GM21423 (cell line): ENCODE measurements at regions not wholly inside any gene's neighbourhood (a gene's known extent, or its start where the extent isn't known, plus 50 kb on each side); places are given as distances from the start of the nearest gene placed in this dataset.

ENCODE experiments used
- ATAC-seq: cut with Tn5 transposase; IDR thresholded peaks from one replicate; pipeline ENCODE4 v1.9.1; 2021; ENCODE audit warnings: mild to moderate bottlenecking, moderate library complexity; ENCODE audit not compliant: unreplicated experiment

DNA sequence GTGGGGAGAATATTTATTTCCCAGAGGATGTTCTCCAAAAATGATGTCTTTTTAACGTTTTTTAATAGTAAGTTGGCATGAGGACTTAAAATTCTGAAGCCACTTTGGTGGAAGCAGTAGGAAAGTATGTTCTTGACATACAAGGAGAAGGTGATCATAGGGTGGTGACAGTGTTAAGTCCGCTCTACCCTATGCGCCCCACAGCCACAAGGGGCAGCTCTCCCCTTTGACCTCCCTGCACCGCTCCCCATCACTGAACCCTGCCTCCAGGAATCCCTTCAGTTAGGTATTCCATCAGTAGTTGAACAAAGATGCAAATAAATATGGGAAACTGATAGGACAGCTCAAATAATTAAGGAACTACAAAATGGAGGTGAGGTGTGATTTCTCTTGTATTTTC, 111.4 kb downstream of the PLEKHG1 start:
- ATAC-seq, result no peak

DNA sequence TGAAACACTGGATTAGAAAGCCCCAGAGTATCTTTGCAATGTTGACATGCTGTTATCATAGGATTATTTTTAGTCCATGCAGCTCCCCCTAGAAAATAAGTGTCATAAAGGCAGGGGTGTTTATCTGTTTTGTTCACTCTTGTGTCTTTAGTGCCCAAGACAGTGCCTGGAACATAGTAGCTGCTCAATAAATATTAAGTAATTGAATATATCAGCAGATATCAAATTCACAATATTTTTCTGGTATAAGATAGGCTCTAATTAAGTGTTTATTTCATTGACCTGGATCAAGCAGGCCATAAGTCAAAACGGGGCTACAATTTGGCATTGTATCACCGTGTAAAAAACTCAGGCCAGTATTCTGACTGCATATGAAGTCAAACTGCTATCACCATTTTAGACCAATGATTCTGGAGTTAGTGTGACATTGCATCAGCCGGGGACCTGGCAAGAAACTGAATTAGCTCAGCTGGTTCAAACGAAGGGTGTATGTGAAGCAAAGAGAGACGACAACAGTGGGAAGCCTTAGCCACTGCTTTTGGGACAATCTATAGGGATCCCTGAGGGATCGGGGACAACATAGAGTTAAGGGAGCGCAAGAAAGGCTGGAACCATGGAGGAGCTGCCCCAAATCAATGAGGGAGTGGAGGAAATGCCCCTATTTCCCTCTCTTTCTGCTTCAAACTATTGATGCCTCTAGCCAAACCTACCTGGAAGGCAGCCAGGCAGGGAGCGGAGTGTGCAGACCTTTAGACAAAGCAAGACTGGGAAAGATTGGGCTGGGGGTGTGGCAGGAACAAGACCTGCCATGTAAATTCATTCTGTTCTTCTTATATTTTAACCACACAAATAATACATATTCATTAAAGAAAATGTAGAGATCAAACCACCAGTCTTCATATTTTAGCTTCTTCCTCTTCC, 112.2 kb downstream of the PLEKHG1 start:
- ATAC-seq, result no peak

DNA sequence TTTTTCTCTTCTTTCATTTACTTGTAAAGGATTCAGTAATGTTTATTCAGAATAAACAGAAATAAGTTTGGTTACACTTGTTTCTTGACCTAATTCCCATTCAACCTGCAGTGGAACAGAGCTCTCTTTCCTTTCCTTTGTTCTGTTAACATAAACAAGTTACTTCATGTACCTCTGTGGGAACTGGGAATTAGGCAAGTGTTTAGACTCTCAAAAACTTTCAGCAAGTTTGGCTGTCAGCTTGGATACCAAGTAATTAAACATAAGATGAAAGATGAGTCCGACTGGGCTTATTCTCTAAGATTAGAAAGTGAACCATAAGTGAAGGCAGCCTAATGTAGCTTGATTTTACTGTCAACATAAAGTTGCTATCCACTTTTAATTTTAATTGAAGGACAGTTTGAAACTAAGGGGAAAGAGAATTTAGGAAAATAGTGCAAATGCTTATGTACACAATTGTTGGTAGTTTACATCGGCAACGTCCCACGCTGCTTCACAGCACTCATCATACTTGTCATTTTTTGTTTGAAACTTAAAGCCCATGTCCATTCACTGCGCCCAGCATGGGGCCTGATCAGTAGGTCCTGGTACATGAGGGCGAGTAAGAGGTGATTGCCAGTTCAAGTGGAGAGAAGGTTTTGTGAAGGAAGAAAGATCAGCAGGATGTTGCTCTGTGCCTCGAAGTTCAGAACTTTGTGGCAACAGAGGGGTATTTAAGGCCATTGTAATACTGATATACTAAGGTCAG, 113.0 kb downstream of the PLEKHG1 start:
- ATAC-seq, result no peak

DNA sequence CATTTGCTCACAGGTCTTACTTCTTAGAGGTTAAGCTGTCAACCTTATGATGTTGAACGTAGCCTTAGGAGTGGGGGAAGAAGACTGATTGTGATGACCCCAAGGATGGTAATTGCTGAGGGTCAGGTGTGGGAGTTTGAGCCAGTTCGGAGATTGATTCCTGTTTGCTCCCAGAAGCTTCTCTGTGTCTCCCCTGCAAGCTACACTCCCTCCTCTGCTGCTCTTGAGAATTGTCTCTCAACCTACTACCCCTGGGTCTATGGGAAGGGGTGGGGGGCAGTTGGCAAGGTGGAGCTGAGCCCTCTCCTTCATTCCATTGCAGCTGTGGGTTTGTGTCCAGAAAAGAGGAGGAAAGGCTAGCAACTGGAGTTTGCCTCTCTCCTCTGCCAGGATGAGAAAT, 113.8 kb downstream of the PLEKHG1 start:
- no peak for ATAC-seq

DNA sequence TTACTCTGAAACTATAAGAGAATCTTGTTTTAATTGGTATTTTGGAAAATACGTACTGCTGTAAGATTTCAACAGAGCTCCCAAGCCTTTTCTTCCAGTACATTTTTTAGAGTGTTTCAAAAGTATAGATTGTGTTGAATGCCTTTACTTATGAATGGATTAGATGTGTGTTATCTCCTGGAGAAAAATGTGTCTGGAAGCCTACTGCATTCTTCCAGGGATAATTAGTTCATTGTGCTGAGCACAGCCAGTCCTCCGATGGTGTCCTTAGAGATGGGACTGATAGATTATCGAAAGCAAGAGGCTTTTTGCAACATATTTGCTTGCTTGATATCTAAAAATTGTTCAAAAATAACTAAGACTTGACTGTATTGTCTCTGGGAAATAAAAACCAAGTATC, 114.2 kb downstream of the PLEKHG1 start:
- no peak for ATAC-seq

DNA sequence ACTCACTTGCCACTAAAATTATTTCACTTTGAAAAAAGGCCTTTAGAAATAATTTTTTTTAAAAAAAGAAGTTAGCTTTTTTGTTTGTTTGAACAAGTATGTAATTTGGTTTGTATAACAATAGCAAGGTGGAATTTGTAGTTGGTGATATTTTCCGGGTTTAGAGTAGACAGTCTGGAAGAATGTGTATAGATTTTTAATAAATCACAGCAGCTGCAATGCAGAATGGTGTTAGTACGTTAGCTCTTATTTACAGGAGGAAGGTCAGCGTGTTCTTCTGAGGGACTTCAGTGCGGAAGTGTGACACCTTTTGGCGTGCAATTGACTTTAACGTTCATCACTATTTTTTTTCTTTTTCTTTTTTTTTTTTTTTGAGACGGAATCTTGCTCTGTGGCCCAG, 115.4 kb downstream of the PLEKHG1 start:
- no peak for ATAC-seq

DNA sequence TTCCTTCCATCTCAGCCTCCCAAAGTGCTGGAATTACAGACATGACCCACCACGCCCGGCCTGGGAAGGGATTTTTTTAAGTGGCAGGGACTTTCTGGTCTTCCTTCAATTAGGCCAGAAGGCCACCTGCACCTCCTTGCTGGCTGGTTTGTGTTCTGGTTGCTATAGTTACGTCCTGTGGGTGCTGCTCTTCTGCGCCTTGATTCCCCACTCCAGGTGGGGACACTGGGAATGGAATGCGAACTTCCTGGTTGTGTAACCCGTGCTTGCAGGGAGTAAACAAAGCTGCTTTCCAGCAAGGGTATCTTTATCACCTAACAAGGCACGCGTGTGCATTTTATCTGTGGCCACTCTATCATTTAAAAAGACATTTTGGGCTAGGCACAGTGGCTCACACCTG, 117.7 kb downstream of the PLEKHG1 start:
- no peak for ATAC-seq

DNA sequence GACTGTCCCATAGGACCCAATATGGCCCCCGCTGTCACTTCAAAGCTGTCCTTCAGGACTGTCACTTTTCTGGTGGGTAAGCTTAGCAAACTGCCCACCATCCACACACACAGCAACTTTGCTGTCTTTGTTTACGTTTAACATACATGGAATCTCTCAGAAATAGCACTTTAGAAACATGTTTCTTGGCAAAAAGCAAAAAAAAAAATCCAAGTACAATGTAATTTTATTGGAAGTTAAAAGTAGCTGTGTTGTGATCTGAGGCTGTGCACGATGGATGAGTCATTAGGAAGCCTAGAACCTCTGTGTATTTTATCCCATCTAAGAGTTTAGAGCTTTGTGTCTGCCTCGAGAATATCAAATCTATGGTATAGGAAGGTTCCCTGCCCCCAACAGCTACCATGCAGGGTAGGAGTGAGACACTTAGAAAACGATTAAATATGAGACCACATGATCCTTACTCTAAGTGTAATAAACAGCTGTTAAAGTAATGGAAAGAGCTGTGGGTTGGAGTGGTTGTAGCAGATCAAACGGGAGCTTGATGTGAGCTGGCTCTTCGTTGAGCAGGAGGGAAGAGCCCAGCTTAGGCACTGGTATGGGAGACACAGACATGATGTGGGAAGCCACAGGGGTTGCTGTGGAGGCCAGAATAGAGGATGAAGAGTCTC, 119.5 kb downstream of the PLEKHG1 start:
- no peak for ATAC-seq

DNA sequence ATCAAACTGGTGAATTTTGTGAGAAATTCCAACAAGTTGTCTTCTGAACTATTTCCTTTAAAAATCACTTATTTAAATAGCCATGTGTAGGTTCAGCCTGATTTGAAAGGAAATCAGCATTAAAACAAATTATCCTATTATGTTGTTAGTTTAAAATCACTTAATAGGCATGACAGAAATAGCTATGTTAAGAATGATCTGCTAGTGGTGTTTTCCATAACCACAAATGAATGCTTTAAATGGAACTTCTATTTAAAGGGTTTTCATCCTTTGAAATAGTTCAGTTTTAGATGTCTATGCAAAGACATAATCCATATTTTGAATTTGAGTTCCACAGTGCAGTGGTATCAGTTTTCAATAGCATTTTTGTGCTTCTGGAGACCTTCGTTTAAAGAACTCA, 120.1 kb downstream of the PLEKHG1 start:
- no peak for ATAC-seq

DNA sequence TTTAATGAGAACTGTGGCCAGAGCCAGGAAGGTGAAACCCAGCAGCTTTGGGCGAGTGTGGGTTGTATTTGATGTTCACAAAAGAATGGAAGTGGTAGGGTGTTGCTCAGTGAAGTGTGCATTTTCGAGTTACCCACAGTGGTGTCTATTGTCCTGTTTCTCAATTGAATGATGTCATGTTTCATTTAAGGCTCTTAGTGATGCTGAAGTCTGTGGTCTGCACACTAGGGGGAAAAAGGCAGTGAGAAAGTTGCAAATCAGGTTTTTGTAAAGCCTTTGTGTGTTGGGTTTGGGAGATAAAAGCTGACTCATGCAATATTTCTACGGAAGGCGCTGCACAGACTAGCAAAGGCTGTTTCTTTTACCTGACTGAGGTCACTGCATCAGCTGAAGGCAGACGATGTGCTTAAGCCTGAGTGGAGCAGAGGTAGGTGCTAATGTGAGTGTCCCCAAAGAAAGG, 121.1 kb downstream of the PLEKHG1 start:
- ATAC-seq, result peak; percentile 98

DNA sequence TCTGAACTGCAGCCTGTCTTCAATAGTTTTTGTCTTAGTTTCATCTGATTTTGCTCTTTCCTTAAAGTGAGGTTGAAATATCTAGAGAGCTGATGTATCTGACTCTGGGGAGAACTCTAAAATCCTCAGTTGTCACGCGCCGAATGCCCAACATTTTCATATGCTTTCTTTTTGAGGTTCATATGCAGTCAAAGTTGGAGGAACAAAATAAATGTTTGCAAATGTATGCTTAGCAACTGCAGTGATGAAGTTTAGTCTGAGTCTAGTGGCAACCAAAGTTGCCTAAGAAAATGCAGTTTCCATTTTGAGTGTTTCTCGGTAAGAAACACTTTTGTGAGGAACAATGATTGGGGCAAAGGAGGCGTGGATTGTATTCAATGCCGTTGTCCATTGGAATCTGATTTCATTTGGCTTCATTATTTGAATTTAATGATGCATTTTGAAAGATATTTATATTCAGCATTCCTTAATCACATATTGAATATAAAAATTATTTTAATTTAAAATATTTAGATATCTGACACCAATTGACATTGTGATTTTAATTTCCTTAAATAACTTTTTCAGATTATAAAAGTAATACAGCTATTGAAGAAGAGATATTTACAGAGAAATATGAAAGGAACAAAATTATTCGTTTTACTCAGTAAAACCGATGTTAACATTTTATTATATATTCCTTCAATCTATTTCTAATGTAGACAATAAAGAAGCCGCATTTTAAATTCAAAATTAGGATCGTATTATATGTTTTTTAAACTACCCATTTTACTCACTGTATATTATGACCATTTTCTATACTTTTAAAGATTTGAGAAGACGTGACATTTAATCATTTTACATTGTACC, 122.0 kb downstream of the PLEKHG1 start:
- no peak for ATAC-seq

DNA sequence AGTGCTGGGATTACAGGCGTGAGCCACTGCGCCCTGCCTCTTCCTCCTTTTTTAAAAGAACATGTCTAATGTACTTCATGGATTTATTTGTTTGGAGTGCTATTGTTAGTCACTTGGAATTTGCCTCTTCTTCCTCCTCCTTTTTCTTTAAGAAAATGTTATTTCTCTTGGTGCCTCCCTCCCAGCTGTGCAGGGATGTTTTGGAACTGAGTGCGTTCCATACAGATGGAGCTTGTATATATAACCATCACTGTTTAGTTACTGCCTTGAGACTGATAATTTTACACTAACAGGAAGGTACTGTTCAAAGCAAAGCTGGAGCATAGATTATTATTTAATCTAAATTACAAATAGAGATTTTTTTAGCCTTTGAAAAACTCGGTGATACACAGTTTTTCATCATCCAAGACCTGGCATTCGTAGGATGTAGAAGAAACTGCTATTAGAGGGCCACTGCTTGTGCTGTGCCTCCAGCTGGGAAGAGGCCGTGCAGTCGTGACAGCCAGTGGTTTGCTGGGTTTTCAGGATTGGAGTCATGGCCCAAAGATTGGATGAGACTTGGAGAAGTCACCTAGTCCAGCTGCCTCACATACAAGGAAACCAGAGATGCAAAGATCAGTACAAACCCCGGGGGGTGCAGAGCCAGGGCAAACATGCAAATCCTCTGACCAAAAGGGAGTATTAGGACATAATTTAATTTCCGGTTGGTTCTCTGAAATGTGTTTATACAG, 123.1 kb downstream of the PLEKHG1 start:
- ATAC-seq, result no peak

DNA sequence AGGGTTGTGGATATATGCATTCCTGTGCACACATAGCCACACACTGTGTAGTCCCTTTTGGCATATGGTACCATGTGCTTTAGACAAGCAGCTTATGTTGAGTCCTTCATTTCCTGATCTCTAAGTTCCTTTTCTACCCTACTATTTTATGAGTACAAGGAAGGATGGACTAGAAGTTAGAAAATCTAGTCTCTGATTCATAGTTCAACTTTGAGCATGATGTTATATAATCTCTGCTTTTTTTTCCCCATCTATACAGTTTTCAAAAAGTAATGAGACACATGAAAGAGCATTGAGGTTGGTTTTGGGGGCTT, 123.6 kb downstream of the PLEKHG1 start:
- no peak for ATAC-seq

DNA sequence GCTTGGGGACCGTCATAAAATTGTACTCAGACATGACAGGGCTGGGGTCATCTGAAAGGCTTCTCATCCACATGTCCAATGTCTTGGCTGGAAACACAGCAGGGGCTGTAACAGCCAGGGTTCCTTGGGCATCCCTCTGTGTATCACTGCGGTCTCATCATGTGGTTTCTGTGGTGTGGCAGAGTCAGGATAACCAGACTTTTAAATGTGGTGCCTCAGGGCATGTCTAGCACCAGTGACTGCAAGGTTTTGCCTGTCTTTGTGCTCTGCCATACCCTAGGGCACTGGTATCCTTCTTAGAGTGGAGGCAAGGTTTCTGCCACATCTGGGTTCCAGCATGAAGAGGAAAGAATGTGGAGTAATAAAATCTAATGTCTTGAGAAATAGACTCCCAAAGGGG, 124.2 kb downstream of the PLEKHG1 start:
- ATAC-seq, result no peak

DNA sequence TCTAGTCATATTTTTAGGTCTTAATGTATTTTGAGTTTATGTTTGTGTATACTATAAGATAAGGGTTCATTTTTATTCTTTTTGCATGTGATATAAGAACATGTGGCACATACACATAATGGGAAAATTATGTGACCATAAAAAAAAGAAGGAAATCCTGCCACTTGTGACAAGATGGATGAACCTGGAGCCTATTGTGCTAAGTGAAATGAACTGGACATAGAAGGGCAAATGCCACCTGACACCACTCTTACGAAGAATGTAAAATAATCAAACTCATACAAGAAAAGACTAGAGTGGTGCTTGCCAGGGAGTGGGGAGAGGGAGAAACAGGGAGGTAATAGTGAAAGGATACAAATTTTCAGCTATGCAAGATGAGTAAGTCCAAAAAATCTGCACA, 126.1 kb downstream of the PLEKHG1 start:
- ATAC-seq, result no peak

DNA sequence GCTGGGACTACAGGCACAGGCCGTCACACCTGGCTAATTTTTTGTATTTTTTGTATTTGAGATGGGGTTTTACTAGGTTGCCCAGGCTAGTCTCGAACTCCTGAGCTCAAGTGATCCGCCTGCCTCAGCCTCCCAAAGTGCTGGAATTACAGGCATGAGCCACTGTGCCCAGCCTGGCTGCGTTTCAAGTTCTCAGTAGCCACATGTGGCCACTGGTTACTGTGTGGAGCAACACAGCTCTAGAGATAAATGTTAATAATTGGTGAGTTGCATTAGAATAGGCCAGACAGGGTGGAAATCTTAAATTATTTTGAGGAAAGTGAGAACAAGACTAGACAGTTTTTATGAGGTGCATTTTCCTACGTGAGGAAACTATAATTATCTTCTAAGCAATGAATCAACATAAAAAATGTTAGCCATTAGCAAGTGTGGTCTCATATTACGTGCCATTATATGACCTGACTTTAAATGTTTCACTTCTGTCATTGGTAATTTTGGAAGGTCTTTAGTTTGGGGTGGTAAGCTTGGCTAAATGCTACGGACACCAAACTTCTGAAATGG, 129.6 kb downstream of the PLEKHG1 start:
- no peak for ATAC-seq

DNA sequence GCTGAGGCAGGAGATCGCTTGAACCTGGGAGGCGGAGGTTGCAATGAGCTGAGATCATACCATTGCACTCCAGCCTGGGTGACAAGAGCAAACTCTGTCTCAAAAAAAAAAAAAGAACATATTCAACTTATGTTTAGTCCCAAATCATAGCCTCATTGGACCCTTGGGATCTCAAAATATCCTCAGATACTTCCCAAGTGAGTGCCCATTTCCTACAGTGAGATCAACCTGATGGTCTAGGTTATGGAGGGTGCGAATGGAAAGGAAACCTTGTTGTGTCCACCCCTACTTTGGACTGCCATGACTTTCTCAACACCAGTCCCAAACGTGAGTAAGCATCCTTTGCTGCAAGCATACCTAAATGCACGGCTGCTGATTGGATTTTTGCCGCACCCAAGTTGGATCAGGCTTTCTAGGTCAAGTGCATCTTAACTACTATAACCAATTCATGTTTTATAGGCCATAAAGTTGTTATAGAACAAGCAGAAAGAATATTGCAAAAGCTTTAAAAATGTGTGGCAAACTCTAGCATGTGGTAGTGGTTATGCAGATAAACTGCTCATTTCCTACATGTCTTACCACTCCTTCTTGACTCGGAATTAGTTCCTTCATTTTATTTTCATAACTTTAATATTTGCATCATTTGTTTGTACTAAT, 131.2 kb downstream of the PLEKHG1 start:
- ATAC-seq, result no peak

DNA sequence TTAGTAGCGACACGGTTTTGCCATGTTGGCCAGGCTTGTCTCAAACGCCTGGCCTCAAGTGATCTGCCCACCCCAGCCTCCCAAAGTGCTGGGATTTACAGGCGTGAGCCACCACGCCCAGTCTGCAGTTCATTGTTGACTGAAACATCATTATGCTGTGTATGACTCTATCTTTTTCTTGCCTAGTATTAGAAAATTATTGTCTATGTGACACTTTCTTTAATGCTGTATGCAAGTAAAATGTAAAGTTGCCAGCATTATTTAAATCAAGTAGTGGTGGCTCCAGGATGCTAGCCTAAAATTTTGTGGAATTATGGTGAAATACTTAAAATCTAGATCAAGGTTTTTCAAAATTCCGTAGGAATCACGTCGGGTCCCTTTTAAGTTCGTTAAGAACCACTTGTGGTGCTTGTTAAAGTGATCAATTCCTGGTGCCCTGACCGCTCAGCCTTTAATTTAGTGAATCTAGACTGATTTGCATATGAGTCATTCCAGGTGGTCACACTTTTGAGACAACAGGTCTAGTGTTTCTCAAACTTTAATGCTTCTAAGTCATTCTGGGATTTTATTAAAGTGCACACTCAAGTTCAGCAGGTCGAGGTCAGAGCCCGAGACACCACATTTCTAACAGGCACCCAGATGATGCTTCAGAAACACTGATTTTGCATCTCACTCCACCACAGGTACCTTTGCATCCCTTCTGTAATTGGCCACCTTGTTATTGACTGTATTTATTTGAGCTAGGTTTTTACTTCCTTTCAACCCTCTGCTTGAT, 132.6 kb upstream of the MTHFD1L start:
- ATAC-seq, result no peak

DNA sequence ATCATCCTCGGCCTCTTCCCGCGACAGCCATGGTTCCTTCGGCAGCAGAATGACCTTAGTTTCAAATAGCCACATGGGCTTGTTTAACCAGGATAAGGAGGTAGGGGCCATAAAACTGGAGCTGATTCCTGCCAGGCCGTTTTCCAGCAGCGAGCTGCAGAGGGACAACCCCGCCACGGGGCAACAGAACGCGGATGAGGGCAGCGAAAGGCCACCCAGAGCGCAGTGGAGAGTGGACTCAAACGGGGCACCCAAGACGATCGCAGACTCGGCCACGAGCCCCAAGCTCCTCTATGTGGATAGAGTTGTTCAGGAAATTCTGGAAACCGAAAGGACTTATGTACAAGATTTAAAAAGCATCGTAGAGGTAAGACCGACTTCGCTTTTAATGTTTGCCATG, 131.8 kb upstream of the MTHFD1L start:
- no peak for ATAC-seq
